HG03060 (cell line): ENCODE measurements at regions not wholly inside any gene's neighbourhood (a gene's known extent, or its start where the extent isn't known, plus 50 kb on each side); places are given as distances from the start of the nearest gene placed in this dataset.

Experiments used
- ATAC-seq: cut with Tn5 transposase; IDR thresholded peaks from one replicate; pipeline ENCODE4 v1.9.1; 2021; ENCODE audit warnings: low read depth, moderate number of reproducible peaks; ENCODE audit not compliant: unreplicated experiment

- ATAC-seq: no peak
Observed at GRCh38 chrX:140848800-140849199, 139.2 kb downstream of the LINC00632 start.

GRCh38 chrX:140860718-140861117 lies 141.7 kb upstream of the SPANXB1 start:
- no peak for ATAC-seq

- ATAC-seq: no peak
Observed at GRCh38 chrX:140866446-140866845, 135.9 kb upstream of the SPANXB1 start.

- no peak for ATAC-seq
Observed at GRCh38 chrX:140912606-140913005, 89.8 kb upstream of the SPANXB1 start.

GRCh38 chrX:140913802-140914501 lies 88.4 kb upstream of the SPANXB1 start:
- no peak for ATAC-seq

- ATAC-seq: no peak
Observed at GRCh38 chrX:140916872-140917271, 85.5 kb upstream of the SPANXB1 start.

GRCh38 chrX:140917354-140918115 lies 84.9 kb upstream of the SPANXB1 start:
- ATAC-seq: peak; percentile 48

GRCh38 chrX:140918398-140919038 lies 83.9 kb upstream of the SPANXB1 start:
- ATAC-seq: peak; percentile 71

- no peak for ATAC-seq
Observed at GRCh38 chrX:140920416-140920815, 82.0 kb upstream of the SPANXB1 start.

- no peak for ATAC-seq
Observed at GRCh38 chrX:140923118-140923517, 79.3 kb upstream of the SPANXB1 start.

- no peak for ATAC-seq
Observed at GRCh38 chrX:140928739-140929138, 73.7 kb upstream of the SPANXB1 start.

GRCh38 chrX:140933016-140933415 lies 69.4 kb upstream of the SPANXB1 start:
- ATAC-seq: no peak

GRCh38 chrX:140933874-140934655 lies 68.3 kb upstream of the SPANXB1 start:
- no peak for ATAC-seq

- no peak for ATAC-seq
Observed at GRCh38 chrX:140943513-140943912, 58.9 kb upstream of the SPANXB1 start.

- ATAC-seq: no peak
Observed at GRCh38 chrX:140944710-140945109, 57.7 kb upstream of the SPANXB1 start.

GRCh38 chrX:140948827-140949226 lies 53.6 kb upstream of the SPANXB1 start:
- no peak for ATAC-seq

GRCh38 chrX:140949233-140949632 lies 53.2 kb upstream of the SPANXB1 start:
- no peak for ATAC-seq
